ENCODE measurements at regions not wholly inside any gene's neighbourhood (a gene's known extent, or its start where the extent isn't known, plus 50 kb on each side); places are given as distances from the start of the nearest gene placed in this dataset.
A peak's percentile ranks its signal among the peaks of the same experiment; 100 is the strongest.
"Not testable (repeated sequence)": the region's sequence is repeated elsewhere in the genome, so short reads cannot be mapped to it uniquely, and the experiment has no call there.

DNA sequence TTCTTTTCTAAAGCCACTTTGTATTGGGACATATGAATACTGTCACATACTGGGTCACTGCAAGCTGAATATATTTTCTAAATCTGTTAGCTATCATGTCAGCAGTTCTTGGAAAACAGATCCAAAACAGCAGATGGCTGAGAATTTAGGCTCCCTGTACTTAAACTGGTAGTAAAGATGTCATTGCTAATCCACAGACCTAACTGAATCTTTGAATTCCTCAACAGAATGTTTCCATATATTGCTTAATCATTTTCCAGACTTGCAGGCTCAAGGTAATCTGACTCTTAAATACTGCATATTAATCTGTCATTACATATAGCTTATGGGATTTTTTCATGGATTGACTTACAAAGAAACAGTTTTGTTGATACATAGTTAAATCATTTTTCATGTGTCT, 639.0 kb upstream of the KLHL1 start:
- DNase-seq: no peak

DNA sequence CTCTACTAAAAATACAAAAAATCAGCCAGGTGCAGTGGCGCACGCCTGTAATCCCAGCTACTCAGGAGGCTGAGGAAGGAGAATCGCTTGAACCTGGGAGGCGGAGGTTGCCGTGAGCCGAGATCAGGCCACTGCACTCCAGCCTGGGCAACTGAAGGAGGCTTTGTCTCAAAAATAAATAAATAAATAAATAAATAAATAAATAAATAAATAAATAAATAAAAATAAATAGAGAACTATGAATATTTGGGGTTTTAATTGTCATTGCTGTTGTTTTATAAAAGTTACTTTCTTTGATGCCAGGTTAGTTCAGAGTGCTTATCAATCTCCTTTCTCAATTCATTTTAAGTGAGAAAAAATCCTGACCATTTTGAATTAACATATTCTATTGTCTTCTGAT, 638.2 kb upstream of the KLHL1 start:
- DNase-seq: not testable (repeated sequence)

DNA sequence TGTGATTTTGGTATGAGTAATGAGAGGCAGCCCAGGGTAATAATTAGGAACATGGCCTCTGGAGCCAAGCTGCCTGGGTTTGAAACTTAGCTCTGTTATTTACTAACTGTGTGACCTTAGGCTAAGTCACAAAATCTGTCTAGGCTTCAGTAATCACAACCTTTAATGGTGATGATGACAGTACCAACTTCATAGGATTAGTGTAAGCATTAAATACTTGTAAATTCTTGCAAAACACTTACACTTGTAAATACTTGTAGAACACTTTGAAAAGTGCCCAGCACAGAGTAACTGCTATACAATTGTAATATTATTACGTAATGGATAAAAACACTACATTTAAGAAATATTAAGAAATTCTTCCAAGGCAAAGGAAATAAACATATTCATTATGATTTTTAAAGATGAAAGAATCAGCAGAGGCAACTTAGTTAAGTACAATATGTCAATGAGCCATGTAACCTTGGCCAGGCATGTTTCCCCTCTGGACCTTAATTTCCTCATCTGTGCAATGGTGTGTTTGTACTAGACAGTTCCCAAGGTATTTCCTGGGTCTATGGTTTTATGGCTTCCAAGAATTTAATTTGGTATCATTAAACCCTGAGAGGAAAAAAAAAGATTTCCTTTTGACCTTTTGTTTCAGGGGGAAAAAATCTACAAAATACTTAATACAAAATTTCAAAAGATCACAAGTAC, 628.5 kb upstream of the KLHL1 start:
- no peak for DNase-seq

DNA sequence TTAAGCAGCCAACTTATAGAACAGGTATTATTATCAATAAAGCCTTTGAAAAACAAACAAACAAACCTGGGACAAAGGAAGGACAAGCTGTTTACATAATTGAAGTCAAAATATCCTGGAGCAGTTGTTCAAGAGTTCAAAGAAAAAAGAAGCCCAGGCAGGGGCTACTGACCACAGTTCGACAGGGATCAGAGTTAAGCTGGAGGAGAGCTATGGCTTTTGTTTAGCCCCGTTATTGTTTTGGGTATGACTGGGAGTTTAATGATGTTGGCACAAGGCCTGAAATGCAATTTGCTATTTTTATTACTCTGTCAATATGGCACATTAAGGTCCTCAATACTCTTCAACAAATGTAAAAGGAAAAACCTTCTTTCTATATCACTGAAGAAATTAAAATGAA, 624.4 kb upstream of the KLHL1 start:
- DNase-seq: peak; percentile 85

DNA sequence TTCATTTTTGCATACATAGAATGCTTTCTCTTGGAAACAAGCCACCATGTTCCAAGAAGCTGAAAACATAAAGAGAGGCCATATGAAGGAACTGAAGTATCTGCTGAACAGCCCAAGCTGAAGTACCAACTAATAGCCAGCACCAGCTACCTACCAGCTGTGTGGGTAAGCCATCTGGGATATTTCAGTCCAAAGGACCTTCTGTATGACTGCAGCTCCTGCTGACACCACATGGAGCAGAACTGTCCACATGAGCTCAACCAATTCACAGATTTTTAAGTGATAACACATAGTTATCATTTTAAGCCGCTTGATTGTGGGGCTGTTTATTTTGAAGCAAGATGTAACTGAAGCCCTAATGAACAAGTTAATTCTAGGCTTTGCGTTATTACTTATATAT, 621.1 kb upstream of the KLHL1 start:
- no peak for DNase-seq

DNA sequence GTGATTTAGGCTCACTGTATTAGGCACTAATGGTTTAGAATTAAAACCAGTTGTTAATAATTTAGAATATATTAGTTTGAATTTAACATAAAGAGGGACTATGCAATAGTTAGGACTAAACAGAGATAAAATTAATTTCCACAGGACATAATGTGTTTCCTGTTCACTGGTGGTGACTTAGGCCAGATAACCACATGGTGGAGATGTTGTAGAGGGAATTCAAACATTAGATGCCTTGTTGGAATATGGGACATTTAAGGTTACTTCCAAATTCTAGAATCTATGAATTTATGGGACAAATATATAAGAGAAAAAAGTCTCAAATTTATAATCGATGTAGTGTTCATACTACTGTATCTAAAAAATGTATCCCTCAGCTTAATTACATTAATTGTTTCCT, 615.5 kb upstream of the KLHL1 start:
- DNase-seq: peak; percentile 5

DNA sequence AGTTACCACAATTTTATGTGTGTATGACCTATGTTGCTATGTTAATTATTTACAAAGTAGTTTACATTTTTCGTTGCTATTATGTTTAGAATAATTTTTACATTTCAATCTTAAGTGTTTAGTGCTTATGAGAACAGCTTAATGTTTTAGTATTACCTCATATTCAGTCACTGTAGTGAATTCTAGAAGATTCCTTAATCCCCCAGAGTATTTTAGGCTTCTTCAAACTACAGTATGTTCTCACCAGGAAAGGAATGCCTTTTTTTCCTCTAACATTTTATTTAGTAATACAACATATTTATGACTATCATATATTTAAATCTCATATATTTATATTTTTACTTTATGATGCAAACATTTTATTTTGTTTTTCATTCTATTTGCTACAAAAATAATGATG, 612.1 kb upstream of the KLHL1 start:
- DNase-seq: no peak

DNA sequence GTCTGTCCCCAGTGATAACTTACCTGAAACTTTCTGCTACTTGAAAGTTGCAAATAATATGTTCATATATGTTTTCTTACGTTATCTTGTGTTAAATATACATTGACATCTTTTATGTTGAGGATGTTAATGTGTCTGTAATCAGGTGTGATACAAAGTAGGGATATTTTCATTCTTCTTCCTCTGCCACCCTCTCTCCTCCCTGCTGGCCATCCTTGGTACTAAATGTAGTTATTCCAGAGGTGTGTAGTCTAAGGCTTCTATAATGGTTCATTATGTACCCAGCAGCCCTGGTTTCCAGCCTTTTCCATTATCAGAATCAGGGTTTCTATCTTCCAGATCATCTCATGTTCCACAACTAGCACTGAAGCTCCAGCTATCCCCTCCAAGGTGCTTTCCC, 606.7 kb upstream of the KLHL1 start:
- DNase-seq: no peak

DNA sequence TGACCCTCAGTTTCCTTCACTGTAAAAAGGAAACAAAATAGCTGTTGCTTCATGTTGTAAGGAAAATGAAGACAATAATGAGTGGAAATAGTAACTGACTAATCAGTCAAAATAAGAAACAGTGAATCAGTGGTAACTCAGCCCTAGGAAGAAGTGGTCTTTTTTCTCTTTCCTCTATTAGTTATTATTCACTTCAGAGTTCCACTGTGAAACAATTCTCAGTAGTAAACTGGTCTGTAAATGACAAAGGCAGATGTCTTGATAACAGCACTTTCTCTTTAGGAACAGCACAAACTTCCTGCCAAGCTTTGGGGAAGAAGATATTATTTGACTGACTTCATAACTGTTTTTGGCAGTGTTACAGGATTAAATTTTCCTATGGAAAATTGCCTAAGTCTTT, 600.5 kb upstream of the KLHL1 start:
- DNase-seq: no peak

DNA sequence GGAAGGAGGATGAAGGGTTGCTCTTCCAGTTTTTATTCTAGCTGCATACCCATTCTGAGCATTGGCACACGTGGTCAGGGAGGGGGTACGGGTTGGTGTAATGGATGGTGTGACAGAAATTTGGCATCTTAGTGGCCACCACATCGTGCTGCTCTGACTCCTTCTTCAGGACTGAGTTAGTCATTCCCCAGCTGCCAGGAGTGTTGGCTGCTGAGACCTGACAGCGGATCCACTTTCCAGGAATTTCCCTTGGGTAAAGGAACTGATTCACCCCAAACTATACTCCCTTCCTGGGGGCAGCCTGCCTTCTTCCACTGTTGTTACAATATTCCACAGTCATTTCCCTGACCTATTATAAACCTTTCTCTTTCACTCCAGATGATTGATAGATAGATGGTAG, 595.5 kb upstream of the KLHL1 start:
- DNase-seq: no peak

DNA sequence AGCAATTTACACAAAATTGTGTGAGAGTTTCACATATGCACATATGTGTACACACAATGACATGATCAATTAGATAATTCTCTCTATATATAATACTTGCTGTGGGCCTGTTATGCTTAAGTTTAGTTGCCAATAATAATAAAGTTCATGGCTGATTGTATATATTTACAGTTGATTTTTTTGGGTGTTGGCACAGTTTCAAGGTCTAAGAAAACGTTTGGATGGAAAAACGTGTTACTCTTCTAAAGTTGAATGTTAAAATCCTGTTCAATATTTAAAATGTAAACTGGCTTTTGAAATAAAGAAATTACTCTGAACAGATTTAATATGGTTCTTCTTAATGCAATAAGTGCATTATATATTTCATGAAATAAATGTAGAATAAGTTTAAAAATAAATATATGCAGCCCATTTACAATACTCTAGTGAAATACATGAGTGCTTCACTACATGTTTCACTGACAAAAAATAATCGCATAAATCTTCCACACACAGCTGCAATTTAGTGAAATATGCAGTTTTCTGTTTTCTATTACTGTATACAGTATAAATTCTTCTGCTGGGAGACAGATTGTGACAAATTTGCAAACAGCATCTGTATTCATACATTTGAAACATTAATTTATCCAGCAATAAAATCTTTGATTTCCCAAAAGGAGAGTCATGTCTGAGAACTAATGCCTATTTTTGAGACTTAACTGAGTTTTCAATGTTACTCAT, 586.9 kb upstream of the KLHL1 start:
- no peak for DNase-seq

DNA sequence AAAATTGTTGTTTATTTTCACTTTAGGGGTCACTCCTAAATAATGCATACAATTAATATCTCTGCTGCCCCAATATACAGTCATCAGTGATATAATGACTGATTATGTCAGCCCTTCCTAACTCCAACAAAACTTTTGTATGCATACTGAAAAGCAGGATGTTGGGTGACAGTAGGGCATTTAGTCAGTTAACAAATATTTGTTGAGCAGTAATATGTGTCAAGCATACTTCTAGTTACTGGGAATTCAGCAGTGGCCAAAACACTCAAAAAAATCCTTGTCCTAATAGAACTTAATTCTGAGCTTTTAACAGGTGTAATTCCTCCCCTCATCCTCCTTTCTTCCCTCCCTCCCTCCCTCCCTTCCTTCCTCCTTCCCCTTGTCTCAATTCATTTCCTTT, 560.7 kb upstream of the KLHL1 start:
- DNase-seq: no peak

DNA sequence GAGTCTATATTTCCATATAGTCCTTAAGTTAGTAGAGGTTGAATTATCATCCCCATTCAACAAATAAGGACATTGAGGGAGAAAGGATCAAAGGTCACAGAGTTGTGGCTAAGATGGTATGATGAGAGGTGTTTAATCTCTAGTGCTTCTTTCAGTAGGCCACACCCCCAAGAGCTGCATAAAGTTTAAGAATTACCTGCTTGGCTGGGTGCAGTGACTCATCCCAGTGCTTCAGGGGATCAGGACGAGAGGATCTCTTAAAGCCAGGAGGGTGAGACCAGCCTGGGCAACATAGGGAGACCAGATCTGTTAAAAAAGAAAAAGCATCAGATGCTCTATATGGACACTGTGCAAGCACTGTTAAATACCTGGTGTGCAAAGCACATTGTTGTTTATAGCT, 560.0 kb upstream of the KLHL1 start:
- DNase-seq: no peak

DNA sequence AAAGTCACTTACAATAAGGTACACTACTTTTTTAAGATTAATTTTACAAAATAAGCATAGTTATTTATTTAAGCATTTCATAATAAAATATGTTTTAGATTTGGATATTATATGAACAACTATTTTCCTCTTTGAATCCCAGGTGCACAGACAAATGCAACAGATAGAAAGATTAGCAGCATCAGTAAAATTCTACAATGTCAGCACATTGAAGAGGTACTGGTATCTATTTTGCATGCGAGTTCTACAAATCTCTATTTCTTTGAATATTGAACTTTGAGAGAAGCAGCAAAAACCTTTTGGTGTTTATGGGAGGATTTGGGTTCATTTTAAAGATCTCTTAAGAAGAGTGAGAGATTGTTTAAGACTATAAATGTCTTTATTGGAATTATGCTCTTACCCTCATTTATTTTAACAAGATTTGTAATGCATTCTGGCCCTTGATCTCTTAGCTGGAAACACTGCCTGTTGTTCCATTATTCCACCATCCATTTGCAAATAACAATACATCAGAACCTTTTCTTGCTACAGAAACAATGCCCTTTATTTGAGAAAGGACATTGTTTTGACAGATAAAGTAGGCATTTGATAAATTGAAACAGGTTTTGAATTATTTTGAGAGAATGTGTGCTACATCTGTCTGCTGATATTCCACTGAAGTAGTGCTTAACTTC, 558.8 kb upstream of the KLHL1 start:
- DNase-seq: peak; percentile 6

DNA sequence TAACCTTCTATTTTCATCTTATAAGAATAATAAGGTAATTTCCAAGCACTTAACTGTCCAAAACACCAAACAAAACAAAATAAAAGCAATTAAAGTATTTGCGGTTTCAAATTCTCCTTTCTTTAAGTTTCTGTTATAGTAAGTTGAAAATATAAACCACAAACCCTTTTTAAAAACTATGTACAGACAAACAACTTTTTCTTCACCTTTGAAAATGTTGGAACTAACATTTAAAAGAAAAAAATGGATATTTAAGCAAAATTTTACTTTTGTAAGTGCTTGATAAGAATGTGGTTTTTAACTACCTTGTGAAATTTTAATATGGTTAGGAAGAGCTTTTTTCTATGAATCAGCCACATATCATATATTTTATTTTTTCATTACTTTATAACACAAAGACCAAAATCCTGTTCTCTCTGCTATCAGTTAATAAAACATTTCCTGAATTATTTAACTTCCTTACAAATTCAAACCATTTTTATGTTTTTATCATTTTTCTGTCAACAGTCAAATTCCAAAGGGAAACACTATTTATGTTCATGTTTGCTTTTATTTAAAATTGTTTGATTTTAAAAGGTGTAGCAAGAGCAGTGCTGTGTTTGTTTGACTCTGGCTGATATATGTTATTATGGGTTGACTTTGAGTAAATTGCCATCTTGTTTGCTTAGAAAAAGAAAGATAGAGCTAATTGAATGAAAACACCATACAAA, 554.1 kb upstream of the KLHL1 start:
- peak; percentile 45 for DNase-seq

DNA sequence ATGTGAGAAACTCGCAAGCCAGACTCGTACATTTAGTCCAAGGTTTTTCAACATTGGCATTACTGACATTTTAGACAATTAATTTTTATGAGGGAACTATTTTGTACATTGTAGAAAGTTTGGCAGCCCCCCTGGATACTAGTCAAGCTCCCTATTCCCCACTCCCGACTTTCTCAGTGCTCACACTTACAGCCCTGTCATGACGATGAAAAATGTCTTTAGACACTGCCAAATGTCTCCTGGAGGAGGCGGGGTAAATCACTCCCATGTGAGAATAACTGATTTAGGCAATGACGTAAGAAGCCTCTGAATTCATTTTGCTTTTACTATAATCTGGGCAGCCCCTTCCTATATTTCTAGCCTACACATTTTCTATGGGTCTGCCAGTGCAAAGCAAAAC, 535.8 kb upstream of the KLHL1 start:
- DNase-seq: no peak

DNA sequence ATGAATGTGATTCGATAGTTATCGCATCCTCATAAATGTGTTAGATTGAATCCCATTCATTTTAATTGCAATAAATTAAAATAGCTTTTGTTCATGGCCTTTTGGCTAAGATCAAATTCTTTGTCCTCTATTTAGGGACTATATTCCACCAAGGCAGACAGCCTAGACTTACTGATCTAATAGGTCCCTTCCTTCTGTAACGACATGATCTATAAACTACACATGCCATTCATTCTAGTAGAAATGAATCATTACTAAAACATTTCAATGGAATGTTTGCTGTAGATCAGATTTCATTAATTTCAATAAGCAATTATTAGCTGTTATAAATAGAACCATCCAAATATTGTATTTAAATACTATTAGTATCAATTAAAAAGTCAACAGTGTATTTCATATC, 526.6 kb upstream of the KLHL1 start:
- DNase-seq: no peak

DNA sequence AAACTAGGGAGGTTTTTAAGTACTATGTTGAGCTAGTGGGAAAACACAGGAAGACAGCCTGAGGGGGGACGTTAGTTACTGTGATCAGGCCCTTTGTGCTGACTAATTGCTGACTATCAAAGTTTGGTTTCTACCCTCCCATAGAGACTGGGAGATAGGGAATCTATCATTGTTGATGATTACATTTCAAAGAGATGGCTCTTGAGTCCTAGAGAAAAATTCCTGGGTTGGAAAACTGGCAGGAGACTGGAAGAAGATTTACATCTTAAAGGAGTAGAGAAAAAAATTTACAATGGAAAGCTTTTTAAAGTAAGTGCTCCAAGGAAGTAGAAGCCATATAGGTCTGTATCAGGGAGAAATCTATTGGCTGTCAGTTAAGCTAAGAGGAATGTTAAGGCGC, 522.0 kb upstream of the KLHL1 start:
- DNase-seq: no peak

DNA sequence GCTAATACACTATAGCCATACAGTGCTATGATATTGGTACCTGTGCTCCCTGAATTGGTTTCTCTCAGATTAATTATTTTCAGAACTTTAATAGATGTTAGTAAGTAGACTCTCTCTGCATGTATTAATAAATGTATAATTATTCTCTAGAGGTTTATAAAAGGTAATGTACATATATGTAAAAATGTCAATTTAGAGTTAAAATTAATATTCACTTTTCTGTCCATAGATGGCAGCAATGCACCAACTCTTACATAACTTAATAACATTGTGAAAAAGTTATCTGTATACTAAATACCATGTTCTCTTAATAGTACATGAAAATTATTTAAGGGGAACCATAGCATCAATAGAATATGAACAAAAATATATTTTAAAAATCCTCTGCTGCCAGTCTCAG, 515.0 kb upstream of the KLHL1 start:
- no peak for DNase-seq

DNA sequence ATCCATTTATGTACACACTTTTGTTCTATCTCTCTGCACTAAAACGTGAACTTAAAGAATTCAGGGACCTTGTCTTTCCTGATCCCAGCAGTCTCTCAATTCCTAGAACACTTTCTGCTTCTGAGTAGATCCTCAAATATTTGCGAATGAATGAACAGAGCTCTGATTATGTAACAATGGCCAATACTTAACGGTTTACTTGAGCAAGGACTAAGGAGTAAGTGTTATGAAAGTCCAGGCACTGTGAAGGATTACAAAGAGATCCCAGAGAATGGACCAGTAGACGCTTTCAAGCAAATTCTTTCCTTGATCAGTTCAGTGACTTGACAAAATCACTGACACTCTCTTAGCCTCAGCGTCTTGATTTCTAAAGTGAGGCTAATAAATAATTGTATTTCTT, 514.5 kb upstream of the KLHL1 start:
- no peak for DNase-seq

DNA sequence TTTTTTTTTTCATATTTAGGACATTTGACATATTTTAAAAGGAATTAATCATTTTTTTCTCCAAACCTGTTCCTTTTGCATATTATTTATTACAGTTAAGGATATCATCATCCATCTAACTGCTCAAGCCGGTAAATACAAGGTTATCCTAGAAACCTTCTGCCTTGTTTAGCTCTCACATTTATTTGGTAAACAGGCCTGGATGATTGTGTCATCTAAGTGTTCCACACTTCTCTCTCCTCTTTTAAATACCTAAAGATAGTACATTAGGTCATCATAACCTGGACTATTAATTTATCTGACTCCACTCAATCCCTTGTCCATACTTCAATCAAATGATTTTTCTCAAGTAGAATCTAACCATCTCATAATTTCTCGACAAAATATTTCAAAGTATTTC, 511.7 kb upstream of the KLHL1 start:
- DNase-seq: no peak

DNA sequence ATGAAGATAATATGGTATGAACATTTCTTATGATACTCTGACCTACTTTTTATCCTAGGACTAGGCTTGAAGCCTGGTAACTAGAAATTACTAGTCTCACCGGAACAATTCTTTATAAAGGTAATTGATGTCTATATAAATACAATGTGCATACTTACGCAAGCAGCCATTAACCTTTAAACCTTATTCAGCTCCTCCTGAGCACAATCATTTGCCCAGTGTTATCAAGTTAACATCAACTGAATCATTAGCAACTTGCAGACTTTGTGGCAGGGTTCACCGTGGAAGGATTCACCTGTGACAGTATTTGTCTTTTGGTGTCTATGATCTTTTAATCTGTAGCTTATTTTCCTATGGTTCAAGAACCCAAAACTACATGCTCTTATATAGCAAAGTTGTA, 508.6 kb upstream of the KLHL1 start:
- peak; percentile 17 for DNase-seq

DNA sequence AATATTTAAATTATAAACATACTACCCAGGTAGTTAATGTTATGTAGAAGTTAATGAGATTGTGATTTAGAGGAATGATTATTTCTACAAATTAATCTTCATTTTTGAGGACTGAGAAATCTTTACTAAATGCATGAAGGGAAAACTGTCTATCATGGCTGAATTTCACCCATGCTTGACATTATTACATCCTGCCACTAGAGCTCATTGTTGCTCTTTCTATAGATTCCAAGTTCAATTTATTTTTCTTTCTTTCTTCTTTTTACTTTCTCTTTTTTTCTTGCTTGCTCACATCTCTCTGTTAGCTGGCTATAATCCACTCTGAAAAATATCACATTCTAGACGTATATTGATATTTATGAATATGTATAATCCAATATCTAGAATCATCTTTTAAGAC, 505.0 kb upstream of the KLHL1 start:
- no peak for DNase-seq

DNA sequence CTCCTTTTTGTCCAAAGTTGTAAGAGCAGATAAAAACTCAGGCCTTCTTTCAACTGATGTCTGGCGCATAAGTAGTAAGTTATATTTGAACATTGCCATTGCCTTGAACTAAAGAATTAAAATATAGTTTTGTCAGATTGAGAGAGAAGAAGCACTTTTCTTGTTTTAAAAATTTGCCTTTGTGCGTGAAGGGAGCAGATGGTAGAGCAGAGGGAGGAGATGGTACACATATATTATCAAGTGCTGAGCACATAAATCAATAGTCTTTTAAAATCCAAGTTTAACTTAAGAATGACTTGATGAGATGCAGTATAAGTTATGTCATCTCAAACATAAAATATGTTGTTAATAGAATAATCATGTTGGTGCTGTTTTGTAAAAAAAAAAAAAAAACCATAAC, 504.6 kb upstream of the KLHL1 start:
- no peak for DNase-seq

All from COR-L47 (cell line).